NCI-H82 (cell line): ENCODE measurements at regions not wholly inside any gene's neighbourhood (a gene's known extent, or its start where the extent isn't known, plus 50 kb on each side); places are given as distances from the start of the nearest gene placed in this dataset.
"Not testable (repeated sequence)": the region's sequence is repeated elsewhere in the genome, so short reads cannot be mapped to it uniquely, and the experiment has no call there.

ENCODE experiments used
- DNase-seq: peaks from one replicate; lab custom pipeline; 2025; lab: John Stamatoyannopoulos, UW

- DNase-seq = no peak
Observed at GRCh38 chr16:63925221-63925620, 1196.6 kb downstream of the CDH11 start.

GRCh38 chr16:63922560-63922959, 1199.3 kb downstream of the CDH11 start:
- DNase-seq = no peak

- DNase-seq = no peak
Observed at GRCh38 chr16:63921737-63922295, 1200.0 kb downstream of the CDH11 start.

- DNase-seq = no peak
Observed at GRCh38 chr16:63913290-63913689, 1208.6 kb downstream of the CDH11 start.

- no peak for DNase-seq
Observed at GRCh38 chr16:63907251-63907650, 1214.6 kb downstream of the CDH11 start.

- DNase-seq = no peak
Observed at GRCh38 chr16:63904930-63905329, 1216.9 kb downstream of the CDH11 start.

- DNase-seq = no peak
Observed at GRCh38 chr16:63904182-63904581, 1217.7 kb downstream of the CDH11 start.

- no peak for DNase-seq
Observed at GRCh38 chr16:63896383-63897109, 1225.3 kb downstream of the CDH11 start.

GRCh38 chr16:63890723-63891122, 1231.1 kb downstream of the CDH11 start:
- DNase-seq = no peak

- DNase-seq = no peak
Observed at GRCh38 chr16:63890081-63890480, 1231.8 kb downstream of the CDH11 start.

- no peak for DNase-seq
Observed at GRCh38 chr16:63883091-63883490, 1238.8 kb downstream of the CDH11 start.

- no peak for DNase-seq
Observed at GRCh38 chr16:63882576-63882975, 1239.3 kb downstream of the CDH11 start.

GRCh38 chr16:63880948-63881347, 1240.9 kb downstream of the CDH11 start:
- no peak for DNase-seq

- no peak for DNase-seq
Observed at GRCh38 chr16:63877401-63877800, 1244.5 kb downstream of the CDH11 start.

- no peak for DNase-seq
Observed at GRCh38 chr16:63876103-63876502, 1245.8 kb downstream of the CDH11 start.

GRCh38 chr16:63860700-63861099, 1261.2 kb downstream of the CDH11 start:
- not testable (repeated sequence) for DNase-seq

- no peak for DNase-seq
Observed at GRCh38 chr16:63856537-63856936, 1265.3 kb downstream of the CDH11 start.

- DNase-seq = no peak
Observed at GRCh38 chr16:63850979-63851378, 1270.9 kb downstream of the CDH11 start.

GRCh38 chr16:63841271-63841670, 1280.6 kb downstream of the CDH11 start:
- DNase-seq = no peak

- no peak for DNase-seq
Observed at GRCh38 chr16:63830061-63830460, 1291.8 kb downstream of the CDH11 start.

GRCh38 chr16:63822818-63823217, 1299.0 kb downstream of the CDH11 start:
- DNase-seq = no peak

- no peak for DNase-seq
Observed at GRCh38 chr16:63816276-63816675, 1305.6 kb downstream of the CDH11 start.

- no peak for DNase-seq
Observed at GRCh38 chr16:63813862-63814261, 1308.0 kb downstream of the CDH11 start.

GRCh38 chr16:63808730-63809129, 1313.1 kb downstream of the CDH11 start:
- DNase-seq = no peak
